GM18861 (cell line): ENCODE measurements at regions not wholly inside any gene's neighbourhood (a gene's known extent, or its start where the extent isn't known, plus 50 kb on each side); places are given as distances from the start of the nearest gene placed in this dataset.
"Not testable (repeated sequence)": the region's sequence is repeated elsewhere in the genome, so short reads cannot be mapped to it uniquely, and the experiment has no call there.

Source experiments
- ATAC-seq: cut with Tn5 transposase; IDR thresholded peaks from one replicate; pipeline ENCODE4 v1.9.1; 2021; ENCODE audit not compliant: unreplicated experiment

DNA sequence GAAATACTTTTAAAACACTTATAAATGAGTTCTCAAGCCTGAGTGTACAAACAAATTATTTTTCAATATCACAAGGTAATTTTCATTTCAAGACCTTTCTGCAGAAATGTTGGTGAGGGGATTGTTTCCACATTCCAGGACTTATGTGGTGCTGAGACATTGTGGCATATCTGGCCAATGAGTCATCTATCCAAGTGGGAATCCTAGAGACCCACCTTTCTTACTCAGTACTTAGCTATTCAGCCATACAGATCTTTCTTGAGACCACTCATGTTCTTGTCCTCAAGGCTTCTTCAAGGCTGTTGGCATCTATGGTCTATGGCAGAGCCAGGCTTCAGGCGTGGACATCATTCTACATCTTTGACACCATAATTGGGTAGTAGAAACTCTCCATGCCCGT lies 225.4 kb downstream of the DKK1 start:
- no peak for ATAC-seq

DNA sequence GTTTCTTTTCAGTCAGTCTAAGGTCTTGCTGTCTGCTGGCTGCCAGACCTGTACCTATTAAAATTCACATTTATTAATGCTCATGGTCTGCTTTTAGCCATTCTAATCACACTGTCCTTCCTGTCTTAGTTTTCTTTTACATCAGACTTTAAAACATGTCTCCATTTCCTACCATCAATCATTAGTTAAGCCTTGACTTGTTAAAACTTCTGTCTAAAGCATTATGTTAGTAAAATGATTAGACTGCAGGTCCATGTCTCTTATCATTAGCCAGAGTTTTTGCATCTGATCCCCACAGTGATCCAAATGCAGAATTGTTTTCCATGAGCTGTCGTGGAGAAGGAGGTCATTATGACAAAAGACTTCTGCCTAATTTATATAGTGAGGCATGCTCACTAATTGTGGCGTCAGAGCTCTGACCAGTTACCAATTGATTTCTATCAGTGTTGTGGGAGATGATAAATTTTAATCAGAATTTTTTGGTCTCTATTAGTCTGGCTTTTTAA lies 226.5 kb downstream of the DKK1 start:
- no peak for ATAC-seq

DNA sequence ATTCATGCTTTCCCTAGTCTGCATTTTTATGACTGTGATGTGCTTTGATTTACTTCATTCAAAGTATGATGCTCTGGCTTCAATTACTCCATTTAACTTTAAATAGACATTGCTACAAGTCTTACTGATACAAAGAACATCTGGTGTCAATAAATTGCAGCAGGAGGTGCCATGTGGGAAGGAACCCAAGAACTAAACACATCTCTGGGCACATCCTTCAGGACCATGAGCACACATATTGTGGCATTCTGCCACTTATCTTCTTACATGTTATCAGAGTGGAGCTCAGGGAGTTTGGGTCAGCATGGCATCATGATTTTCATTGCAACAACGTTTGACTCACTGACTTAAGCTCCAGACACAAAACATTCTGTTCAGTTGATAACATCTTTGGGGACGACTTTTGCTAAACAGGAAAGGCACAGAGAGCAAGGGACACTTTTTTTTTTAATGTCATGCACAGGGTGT lies 227.0 kb downstream of the DKK1 start:
- ATAC-seq, result no peak

DNA sequence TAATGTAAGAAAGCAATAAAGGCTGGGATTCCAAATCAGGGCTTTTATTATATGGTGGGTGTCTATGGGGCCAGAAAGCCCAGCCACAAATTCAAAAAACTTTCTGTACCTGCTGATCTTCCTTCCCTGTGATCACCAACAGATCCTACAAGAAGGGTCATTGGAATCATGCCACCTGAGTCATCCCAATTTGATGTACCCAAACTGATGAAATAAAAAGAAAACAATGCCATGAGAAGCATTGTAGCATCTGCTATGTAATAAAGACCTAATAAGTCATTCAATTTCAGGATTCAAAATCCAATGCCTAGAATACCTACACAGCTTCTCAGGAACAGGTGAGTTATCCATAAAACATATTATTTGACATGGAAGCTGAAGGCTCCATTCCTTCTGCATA lies 228.8 kb downstream of the DKK1 start:
- no peak for ATAC-seq

GRCh38 chr10:52551046-52551445 lies 221.5 kb downstream of the MBL2 start:
- ATAC-seq, result no peak

GRCh38 chr10:52558090-52558489 lies 214.5 kb downstream of the MBL2 start:
- ATAC-seq, result peak; percentile 81

GRCh38 chr10:52561322-52561721 lies 211.3 kb downstream of the MBL2 start:
- no peak for ATAC-seq

DNA sequence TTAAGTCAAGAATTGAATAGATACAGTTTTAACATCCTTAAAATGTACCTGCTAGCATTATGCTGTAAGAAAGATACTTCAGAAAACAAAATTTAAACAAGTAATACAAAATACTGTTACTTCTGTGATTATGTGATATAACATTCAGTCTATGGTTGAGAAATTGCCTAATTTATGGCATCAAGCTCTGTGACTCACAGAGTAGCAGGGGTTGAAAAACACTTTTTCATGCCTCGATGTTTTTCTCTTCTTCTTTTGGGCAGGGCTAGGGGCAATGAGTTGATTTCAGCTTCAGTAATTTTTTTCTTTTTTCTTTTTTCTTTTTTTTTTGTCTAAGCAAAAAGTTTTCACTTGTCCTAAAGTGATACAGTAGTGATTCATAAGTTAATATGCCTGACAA lies 209.2 kb downstream of the MBL2 start:
- no peak for ATAC-seq

- no peak for ATAC-seq
These were observed 205.9 kb downstream of the MBL2 start for GRCh38 chr10:52566471-52567246.

GRCh38 chr10:52567247-52567580 lies 205.4 kb downstream of the MBL2 start:
- ATAC-seq, result no peak

DNA sequence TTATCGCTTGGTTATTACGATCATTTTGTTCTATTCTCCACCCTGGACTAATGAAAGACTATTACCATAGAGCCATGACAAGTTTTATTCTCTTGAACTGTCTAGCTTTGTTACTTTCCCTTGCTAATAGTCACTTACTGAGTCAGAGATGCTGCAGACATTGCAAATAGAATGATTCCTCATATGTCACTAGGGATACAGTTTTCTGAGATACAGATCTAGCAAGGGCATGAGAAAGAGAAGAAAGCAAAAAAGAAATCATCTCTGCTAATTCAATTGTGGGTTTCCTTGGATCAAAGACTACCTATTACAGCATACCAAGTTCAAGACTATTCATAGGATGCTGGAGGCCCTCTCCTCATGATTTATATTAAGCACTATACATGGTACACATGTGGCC lies 204.3 kb downstream of the MBL2 start:
- no peak for ATAC-seq

DNA sequence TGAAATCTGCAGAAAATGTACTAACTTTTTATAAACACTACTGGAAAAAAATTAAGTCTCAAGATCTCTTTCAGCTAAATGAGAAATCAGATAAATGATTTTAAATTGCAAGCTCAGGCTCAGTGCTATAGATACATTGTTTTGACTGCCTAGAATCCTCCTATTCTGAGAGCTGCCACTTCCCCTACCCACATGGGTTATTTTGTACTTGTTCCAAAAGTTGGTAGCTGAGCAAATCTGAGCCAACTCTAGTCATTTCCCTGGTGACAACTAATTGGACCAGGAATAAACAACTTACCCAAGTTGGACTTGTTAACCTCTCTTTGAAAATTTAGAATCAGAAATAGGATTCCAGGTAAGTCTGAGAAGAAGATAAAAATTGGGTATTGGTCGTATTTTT lies 202.1 kb downstream of the MBL2 start:
- no peak for ATAC-seq

GRCh38 chr10:52571018-52571417 lies 201.6 kb downstream of the MBL2 start:
- no peak for ATAC-seq

GRCh38 chr10:52571516-52572182 lies 200.9 kb downstream of the MBL2 start:
- no peak for ATAC-seq

DNA sequence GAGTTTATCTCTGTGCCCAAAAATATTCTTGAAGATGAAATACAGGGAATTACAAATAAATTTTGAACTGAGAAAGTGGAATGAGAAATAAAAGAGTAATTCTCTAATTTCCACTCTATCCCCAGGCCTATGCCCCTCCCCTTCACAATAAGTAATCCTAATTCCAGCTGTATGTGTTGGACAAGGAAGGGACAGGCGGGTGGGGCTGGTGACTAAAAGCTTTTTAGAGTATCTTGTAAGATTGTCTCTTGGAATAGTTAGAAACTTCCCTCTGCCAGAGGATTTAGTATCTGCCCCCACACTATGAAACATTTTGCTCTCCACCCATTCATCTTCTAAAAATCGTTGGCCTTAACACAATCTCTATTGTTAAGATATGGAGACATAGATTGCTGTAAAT lies 199.2 kb downstream of the MBL2 start:
- ATAC-seq, result no peak

DNA sequence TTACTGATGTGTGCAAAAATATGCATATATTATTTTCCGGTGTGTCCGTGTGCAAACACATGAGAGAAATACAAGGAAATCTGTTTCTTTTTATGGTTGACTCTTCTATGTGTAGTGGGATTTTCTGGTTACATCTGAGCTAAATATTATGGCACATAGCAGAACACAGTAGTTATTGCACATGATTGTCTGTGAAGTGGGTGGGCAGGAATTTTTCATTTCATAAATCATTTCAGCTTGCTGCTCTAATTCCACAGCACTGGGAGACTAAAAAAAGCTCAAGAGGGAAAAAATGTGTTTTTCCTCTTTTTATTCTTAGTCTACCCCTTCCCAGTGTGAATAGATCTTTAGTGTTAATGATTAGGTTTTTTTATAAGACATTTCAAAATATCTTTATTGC lies 197.9 kb downstream of the MBL2 start:
- ATAC-seq, result no peak

DNA sequence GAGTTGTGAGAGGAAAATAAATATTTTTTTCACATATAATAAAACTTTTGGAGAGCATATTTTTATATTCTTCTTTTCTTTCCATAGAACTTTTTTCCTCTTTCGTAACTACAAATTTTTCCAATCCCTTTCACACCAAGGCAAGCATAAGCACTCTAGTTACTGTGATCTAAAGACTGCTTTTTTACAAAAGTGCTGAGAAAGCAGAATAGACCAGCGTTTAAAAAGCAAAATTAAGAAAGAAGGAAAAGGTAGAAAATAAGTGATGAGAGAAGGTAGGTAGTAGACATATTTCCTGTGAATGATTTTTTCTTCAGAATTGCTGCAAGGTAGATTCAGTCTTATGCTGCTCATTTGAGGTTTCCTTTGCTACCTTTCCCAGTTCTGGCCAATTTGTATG lies 195.5 kb downstream of the MBL2 start:
- ATAC-seq, result no peak

DNA sequence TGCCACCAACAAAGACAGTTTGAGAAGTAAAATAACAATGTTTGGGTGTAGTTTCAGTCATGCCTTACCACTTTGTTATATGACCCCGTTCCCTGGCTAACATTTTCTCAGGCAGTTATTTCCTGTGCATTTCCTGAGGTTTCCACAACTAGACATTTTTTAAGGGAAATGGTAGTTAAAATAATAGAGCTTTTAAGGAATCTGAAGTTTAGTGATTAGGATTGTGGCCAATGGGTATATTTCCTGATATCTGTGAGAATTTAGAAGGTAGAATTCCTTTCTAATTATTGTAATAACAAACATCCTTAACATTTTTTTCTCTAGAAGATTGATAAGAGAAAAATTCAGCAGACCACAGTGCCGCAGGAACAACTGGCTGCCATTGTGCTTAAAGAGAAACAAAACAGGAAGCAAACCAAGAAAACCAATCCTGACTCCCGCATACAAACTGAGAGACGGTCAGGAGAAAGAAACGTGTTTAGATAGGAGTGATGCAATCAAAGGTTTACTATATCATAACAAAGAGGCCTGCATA lies 193.6 kb downstream of the MBL2 start:
- ATAC-seq, result no peak

DNA sequence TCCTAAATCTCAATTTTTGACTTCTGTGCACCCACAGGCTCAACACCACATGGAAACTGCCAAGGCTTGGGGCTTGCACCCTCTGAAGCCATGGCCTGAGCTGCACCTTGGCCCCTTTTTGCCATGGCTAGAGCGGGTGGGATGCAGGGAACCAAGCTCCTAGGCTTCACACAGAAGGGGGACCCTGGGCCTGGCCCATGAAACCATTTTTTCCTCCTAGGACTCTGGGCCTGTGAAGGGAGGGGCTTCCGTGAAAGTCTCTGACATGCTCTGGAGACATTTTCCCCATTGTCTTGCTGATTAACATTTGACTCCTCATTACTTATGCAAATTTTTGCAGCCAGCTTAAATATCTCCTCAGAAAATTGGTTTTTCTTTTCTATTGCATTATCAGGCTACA lies 190.9 kb downstream of the MBL2 start:
- not testable (repeated sequence) for ATAC-seq

DNA sequence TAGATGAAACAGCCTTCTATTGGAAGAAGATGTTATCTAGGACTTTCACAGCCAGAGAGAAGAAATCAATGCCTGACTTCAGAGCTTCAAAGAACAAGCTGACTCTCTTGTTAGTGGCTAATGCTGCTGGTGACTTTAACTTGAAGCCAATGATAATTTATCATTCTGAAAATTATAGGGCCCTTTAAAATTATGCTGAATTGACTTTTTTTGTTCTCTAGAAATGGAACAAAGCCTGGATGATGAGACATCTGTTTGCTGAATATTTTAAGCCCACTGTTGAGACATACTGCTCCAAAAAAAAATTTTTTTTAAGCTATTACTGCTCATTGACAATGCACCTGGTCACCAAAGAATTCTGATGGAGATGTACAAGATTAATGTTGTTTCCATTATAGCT lies 189.2 kb downstream of the MBL2 start:
- ATAC-seq, result no peak

GRCh38 chr10:52586710-52587109 lies 185.9 kb downstream of the MBL2 start:
- no peak for ATAC-seq

- ATAC-seq, result no peak
These were observed 175.3 kb downstream of the MBL2 start for GRCh38 chr10:52597189-52597863.
